GM20431 (cell line): ENCODE measurements at regions not wholly inside any gene's neighbourhood (a gene's known extent, or its start where the extent isn't known, plus 50 kb on each side); places are given as distances from the start of the nearest gene placed in this dataset.

ENCODE experiments used
- in situ Hi-C: fragments of 300-500 bp; cut with MseI, MboI; formaldehyde crosslinking; loops from one replicate; pipeline ENCODE4 v1.15.0; 2020; ENCODE audit warnings: low sequenced_read_pairs; ENCODE audit not compliant: unreplicated experiment

GRCh38 chr1:9419369-9420041, 119.8 kb upstream of the SLC25A33 start:
- in situ Hi-C loops: no loop called here

- in situ Hi-C loops: no loop called here
Measured at GRCh38 chr1:9420835-9421532, 118.3 kb upstream of the SLC25A33 start.

GRCh38 chr1:9421533-9421873, 117.8 kb upstream of the SLC25A33 start:
- in situ Hi-C loops: no loop called here

- in situ Hi-C loops: no loop called here
Measured at GRCh38 chr1:9422321-9422720, 116.9 kb upstream of the SLC25A33 start.

- in situ Hi-C loops: no loop called here
Measured at GRCh38 chr1:9422911-9423505, 116.3 kb upstream of the SLC25A33 start.

- in situ Hi-C loops: no loop called here
Measured at GRCh38 chr1:9424261-9424660, 115.0 kb upstream of the SLC25A33 start.

- in situ Hi-C loops: no loop called here
Measured at GRCh38 chr1:9425859-9426258, 113.4 kb upstream of the SLC25A33 start.

GRCh38 chr1:9426291-9426711, 113.0 kb upstream of the SLC25A33 start:
- in situ Hi-C loops: no loop called here

GRCh38 chr1:9427388-9427787, 111.9 kb upstream of the SLC25A33 start:
- in situ Hi-C loops: no loop called here

- in situ Hi-C loops: no loop called here
Measured at GRCh38 chr1:9428601-9429341, 110.5 kb upstream of the SLC25A33 start.

GRCh38 chr1:9429342-9429711, 109.9 kb upstream of the SLC25A33 start:
- in situ Hi-C loops: no loop called here

- in situ Hi-C loops: no loop called here
Measured at GRCh38 chr1:9434247-9435152, 104.8 kb upstream of the SLC25A33 start.

GRCh38 chr1:9435153-9435636, 104.1 kb upstream of the SLC25A33 start:
- in situ Hi-C loops: no loop called here

- in situ Hi-C loops: no loop called here
Measured at GRCh38 chr1:9435854-9436640, 103.2 kb upstream of the SLC25A33 start.

- in situ Hi-C loops: no loop called here
Measured at GRCh38 chr1:9437961-9438430, 101.3 kb upstream of the SLC25A33 start.

- in situ Hi-C loops: no loop called here
Measured at GRCh38 chr1:9438431-9439073, 100.7 kb upstream of the SLC25A33 start.

GRCh38 chr1:9439074-9439761, 100.0 kb upstream of the SLC25A33 start:
- in situ Hi-C loops: no loop called here

GRCh38 chr1:9440261-9440660, 99.0 kb upstream of the SLC25A33 start:
- in situ Hi-C loops: no loop called here
